DND-41 (cell line): ENCODE measurements at regions not wholly inside any gene's neighbourhood (a gene's known extent, or its start where the extent isn't known, plus 50 kb on each side); places are given as distances from the start of the nearest gene placed in this dataset.

Source experiments
- EZH2 ChIP-seq: IDR thresholded peaks from 3 replicates; pipeline ENCODE4 v1.6.1; 2012; ENCODE audit warnings: borderline replicate concordance, low read depth, mild to moderate bottlenecking, moderate library complexity, low read length, inconsistent platforms; ENCODE audit not compliant: severe bottlenecking
- TF ChIP-seq, protein P1 (sequence below): IDR thresholded peaks from 2 replicates; pipeline ENCODE4 v1.5.1; 2012; ENCODE audit warnings: borderline replicate concordance, low read length, moderate library complexity, mild to moderate bottlenecking; ENCODE audit not compliant: poor library complexity, severe bottlenecking; ENCODE audit errors: extremely low read depth

DNA sequence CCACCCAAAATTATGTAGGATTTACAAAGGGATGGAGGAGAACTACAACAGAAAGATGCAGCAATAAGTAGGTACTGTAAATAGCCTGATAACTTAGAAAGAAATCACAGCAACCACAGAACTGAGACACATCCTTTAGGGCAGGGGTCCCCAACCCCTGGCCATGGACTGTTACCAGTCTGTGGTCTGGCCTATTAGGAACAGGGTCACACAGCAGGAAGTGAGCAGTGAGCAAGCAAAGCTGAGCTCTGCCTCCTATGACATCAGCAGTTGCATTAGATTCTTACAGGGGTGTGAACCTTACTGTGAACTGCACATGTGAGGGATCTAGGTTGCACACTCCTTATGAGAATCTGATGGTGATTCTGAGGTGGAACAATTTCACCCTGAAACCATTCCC lies 997.6 kb downstream of the DIAPH3 start:
- TF ChIP-seq, protein P1, sequence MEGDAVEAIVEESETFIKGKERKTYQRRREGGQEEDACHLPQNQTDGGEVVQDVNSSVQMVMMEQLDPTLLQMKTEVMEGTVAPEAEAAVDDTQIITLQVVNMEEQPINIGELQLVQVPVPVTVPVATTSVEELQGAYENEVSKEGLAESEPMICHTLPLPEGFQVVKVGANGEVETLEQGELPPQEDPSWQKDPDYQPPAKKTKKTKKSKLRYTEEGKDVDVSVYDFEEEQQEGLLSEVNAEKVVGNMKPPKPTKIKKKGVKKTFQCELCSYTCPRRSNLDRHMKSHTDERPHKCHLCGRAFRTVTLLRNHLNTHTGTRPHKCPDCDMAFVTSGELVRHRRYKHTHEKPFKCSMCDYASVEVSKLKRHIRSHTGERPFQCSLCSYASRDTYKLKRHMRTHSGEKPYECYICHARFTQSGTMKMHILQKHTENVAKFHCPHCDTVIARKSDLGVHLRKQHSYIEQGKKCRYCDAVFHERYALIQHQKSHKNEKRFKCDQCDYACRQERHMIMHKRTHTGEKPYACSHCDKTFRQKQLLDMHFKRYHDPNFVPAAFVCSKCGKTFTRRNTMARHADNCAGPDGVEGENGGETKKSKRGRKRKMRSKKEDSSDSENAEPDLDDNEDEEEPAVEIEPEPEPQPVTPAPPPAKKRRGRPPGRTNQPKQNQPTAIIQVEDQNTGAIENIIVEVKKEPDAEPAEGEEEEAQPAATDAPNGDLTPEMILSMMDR: no peak
- no peak for TF ChIP-seq EZH2
